NCI-H1417 (cell line): ENCODE measurements at regions not wholly inside any gene's neighbourhood (a gene's known extent, or its start where the extent isn't known, plus 50 kb on each side); places are given as distances from the start of the nearest gene placed in this dataset.

ENCODE experiments used
- DNase-seq, 3 experiments: peaks; one replicate each; lab custom pipeline; 2025; lab: John Stamatoyannopoulos, UW

DNA sequence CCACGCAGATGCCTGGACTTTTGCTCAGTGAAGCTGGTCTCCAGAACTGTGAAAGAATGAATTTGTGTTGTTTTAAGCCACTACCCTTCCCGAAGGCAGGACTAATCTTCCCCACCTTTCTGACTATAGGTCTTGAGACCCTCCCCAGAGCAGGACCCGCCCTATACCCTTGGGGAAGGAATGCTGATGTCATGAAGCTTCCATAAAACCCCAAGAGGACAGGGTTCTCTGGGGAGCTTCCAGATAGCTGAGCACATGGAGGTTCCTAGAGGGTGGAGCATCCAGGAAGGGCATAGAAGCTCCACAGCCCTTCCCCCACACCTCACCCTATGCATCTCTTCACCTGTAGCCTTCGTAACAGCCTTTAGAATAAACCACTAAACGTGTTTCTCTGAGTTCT is 287.8 kb downstream of the SOX9 start:
- no peak for DNase-seq

DNA sequence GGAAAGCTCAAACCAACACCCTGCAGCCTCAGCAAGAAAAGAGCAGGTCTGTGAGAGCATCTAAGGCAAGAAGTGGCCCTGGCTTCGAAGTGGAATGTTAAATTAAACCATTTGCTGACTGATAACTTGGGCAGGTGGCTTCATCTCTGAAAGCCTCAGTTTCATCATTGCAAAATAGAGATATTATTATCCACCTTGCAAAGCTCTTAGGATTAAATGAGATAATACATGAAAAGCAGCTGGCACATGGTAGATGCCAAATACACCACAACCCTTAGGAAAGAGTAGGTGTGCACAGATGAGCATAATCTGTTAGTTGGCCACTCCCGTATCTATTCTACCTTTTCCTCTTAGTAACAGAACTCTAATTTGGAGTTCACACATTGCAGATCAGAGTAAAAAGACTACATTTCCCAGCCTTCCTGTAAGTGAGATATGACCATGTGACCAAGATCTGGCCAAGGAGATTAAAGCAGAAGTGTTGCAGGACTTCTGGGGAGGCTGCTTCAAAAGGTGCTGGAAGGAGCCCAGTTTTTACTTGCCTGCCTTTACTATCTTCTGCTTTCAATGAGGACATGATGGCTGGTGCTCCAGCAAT is 288.7 kb downstream of the SOX9 start:
- DNase-seq: no peak

- no peak for DNase-seq
Observed at GRCh38 chr17:72411124-72411563, 290.3 kb downstream of the SOX9 start.

GRCh38 chr17:72412650-72413076 is 291.8 kb downstream of the SOX9 start:
- no peak for DNase-seq

- DNase-seq: no peak
Observed at GRCh38 chr17:72413077-72414031, 292.5 kb downstream of the SOX9 start.

- DNase-seq: no peak
Observed at GRCh38 chr17:72414032-72414396, 293.2 kb downstream of the SOX9 start.

DNA sequence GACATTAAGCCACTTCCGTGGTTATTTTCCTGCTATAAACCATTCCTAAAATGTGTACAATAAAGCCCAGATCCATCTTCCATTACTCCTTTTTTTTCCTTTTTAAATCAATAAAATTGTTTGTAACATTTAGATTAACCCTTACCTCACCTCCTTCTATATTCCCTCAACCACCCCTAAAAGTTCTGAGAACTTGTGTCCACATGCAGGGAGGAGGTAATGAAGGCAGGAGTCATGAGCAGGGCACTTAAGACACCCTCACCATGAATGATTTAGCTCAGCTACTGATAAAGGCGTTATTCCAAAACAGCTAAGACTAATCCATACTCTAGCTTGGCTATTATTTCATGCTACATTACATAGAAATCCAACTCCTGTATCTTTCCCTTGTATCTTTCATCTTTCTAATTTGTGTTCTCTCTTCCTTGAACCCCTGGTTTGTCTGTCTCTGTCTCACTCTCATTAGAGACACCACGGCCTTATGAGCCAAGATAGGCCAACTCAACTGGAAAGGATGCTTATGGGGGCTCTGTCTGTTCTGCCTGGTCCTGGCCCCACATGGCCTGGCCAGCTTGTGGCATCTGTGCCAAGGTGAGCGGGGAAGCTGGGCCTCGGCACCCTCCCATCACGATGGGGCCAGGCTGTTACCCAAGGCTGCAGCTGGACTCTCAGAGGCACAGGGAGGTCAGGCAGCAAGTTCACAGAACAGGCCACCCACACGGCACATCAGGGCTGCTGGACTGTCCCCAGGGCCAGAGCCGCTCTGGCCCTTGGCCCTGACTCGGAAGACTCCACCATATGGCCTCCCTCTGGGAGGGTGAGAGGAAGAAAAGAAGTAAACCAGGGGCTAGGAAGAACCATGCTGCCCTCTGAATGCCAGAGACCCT is 294.4 kb downstream of the SOX9 start:
- no peak for DNase-seq

GRCh38 chr17:72416054-72416675 is 295.3 kb downstream of the SOX9 start:
- DNase-seq: no peak

DNA sequence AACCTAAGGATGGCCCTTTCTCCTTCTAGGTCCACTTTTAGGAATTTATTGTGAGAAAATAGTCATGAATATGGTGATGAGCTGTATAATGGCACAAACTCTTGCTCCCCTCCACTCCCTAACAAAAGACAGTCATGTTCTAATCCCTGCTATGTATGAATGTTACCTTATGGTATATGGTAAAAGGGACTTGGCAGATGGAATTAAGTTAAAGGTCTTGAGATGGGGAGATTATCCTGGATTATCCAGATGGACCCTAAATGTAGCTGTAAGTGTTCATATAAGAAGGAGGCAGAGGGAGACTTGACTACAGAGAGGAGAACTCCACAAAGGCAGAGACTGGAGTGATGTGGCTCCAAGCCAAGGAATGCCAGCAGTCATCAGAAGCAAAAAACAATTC is 296.1 kb downstream of the SOX9 start:
- no peak for DNase-seq

DNA sequence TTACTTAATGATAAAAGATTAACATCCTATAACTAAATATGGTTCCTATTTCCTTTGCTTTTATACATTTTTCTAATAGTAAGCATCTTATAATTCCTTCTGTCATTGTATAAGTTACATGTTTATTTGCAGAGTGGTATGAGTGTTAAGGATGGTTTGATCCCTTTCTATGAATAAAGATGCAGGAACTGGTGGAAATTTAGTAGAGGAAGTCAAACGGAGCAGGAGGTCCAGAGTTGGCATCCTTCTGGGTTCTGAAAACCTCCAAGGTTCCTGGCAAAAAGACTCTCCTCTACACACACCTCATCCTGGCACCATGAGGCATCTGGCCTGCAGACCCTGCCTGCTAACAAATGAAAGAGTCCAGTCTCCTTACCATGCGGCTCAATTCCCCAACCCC is 296.8 kb downstream of the SOX9 start:
- peak in 1 of 3 experiments; percentile 7 for DNase-seq

- DNase-seq: peak in 2 of 3 experiments; percentile 42 to 69
Observed at GRCh38 chr17:72419866-72420774, 299.3 kb downstream of the SOX9 start.

DNA sequence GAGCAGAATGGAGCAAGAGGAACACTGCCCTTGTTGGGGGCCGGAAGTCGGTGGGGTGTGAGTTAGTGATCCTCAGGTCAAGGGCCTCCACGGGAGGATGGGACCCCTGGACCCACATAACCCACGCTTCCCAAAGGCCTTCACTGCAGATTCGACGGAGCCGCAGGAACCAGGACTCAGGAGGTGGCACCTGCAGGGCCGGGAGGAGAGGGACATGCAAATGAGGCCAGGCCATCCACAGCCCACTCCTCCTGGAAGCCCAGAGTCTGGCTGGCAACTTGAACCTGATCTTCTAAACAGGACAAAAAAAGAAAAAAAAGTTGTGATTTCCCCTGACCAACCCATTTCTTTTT is 299.9 kb downstream of the SOX9 start:
- DNase-seq: no peak

DNA sequence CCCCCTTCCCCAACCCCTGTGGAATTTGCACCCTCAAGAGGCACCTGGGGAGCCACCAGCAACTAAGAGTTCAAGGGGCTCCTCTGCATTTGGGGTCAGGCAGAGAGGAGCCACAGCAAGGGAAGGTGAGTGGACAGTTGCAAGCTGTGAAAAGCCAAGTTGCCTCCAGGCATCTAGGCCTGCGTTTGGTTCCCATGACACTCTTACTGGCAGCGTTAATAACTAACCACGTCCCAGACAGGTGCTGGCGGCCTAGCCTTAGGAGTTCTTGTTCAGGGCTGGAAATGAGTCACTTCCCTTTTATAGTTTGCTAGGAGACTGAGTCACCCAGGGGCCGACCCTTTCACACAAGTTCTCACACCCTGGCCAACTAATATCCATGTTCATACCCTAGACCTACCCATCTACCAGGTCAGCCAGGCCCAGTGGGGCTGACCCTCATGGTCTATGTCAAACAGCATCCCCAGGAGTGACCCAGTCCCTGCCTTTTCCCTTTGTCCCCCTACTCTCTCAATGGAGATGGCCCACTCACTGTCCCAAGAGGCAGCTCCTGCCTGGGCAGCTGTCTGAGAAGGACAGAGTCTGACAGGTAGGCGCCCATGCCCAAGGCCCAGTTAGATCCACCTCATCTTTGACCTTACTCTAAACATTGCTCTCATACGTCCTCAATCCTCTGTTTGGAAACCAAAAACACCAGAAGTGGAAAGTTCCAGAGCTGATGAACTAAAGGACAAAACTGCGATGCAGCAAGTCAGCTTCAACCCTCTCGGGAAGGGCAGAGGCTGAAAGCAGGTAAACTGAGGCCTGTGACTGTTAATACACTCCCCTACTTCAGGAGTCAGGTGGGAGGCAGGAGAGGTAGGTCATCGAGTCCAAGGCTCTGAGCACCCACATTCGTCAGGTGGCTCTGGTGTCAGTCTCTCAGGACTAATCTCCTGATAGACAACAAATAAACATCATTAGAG is 300.6 kb downstream of the SOX9 start:
- peak in 2 of 3 experiments; percentile 66 to 84 for DNase-seq

GRCh38 chr17:72422204-72422504 is 301.3 kb downstream of the SOX9 start:
- no peak for DNase-seq

DNA sequence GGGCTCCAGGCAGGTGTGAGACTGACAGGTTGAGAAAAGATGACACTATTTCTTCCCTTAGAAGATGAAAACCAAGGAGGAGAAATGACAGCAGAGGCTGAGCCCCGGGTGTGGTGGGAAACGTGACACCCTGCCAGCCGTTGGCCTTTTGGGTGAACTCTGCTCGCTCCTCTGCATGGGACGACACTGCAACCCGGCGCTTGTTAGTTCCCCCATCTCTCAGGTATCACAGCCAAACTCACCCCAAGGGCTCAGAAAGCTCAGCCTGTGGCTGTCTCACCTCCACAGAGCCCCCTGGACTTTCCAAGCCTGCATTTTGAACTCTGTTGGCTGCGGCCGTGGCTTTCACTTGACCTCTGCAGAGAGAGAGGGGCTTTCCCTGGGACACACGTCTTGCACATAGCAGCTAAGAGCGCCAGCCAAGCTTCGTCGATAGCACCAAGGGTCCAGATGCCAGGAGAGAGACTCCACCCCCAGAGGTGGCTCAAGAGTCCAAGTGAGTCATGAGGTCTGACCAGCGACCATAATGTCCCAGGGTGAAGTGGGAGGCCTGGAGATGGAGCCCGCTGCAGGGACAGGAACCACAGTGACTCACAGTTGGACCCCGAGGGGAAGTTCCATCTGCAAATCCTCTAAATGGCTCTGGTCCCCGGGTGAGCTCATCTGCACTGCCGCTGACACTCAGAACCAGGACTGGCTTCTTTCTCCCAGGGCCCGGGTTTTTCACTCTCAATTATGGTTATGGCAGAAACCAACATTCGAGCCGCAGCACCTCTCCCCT is 301.9 kb downstream of the SOX9 start:
- DNase-seq: no peak

- DNase-seq: no peak
Observed at GRCh38 chr17:72423286-72423589, 302.4 kb downstream of the SOX9 start.

- no peak for DNase-seq
Observed at GRCh38 chr17:72423718-72424117, 302.9 kb downstream of the SOX9 start.

DNA sequence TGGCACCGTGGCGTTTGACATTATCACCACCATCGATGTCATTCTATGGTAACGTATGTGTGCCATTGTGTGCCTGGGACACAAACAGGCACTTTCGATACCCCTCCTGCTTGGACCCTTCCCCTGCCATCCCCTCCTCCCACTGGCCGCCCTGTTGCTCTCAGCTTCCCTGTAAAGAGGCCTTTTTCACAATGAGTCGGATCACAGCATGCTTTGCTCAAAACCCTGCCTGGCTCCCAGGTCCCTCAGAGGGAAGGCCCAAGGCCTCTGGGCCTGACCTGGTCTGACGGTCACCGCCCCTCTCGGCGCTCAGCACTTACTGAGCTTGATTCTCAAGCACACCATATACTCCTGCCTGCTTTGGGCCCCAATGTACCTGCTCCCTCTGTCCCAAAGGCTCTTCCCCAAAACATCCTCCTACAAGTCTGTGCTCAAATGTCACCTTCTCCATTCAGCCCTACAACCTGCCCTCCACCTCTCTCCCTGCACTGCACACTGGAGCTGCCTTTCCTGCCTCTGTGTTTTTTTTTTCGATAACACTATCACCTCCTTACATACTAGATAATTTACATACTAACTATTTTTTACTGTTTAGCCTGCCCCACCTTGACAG is 303.8 kb downstream of the SOX9 start:
- no peak for DNase-seq
